HG02852 (cell line): ENCODE measurements at regions not wholly inside any gene's neighbourhood (a gene's known extent, or its start where the extent isn't known, plus 50 kb on each side); places are given as distances from the start of the nearest gene placed in this dataset.

Experiments used
- ATAC-seq: cut with Tn5 transposase; IDR thresholded peaks from one replicate; pipeline ENCODE4 v1.9.1; 2021; ENCODE audit warnings: mild to moderate bottlenecking, moderate library complexity; ENCODE audit not compliant: unreplicated experiment

DNA sequence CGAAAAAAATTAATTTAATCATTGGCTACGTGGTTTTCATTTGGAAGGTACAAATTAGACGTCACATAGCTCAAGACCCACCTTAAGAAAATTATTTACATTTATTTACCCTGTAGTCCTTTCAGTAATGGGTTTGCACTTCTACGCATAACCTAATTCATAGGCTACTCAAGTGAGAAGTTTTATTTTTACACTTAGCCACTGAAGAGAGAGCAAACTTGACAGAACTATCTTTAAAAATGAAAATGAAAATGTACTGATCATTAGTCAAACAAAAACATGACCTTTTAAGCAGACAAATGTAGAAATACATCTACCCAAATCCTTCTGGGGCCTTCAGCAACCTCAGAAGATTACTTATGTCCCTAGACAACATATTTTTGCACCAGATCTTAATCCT, 269.4 kb upstream of the TTC14 start:
- peak; percentile 69 for ATAC-seq

DNA sequence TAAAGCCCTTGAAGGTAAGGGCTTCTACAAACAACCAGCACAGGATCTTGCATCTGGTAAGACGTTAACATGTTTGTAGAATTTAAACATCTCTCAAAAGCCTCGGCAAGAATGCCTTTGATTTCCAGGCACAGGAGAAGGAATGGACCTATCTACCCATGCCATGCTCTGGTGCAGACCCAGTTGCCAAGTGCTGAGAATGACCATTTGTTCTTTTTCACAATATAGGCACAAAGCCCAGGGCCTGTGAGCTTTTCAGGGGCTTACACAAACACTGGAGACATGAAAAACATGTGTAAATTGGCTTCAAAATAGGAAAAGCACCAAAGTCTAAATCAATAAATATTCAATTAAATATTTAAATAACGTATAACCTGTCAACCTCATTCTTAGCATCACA, 266.9 kb upstream of the TTC14 start:
- no peak for ATAC-seq

DNA sequence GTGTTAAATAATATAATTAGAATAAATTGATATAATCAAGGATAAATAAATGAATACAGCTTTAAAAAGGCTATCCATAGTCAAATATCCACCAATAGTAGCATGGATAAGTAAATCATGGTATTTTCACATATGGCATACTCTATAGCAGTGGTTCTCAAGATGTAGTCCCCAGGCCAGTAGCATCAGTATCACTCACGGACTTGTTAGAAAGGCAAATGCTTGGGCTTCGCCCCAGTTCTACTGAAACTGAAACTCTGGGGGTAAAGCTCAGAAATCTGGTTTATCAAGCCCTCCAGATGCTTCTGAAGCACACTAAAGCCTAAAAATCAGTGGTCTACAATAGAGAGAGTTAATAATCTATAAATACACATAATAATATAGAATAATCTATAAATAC, 261.6 kb upstream of the TTC14 start:
- ATAC-seq: no peak

DNA sequence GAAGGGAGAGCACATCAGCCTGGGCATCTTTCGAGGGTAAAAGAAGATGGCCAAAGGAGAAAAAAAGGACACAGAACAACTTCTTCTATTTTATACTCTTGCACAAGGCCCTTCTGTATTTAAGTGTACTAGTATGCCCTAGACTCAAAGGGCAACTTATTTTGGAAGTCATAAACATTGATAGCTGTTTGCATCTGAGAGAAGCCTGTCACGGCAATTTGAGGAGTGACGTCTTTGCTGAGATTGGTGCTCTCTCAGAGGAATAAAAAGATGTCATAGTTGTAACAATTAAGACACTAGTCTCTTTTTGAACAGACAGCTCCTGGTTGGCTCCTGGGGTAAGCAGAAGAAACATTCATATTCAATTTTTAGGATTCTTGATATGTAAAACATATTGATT, 260.4 kb upstream of the TTC14 start:
- ATAC-seq: no peak

DNA sequence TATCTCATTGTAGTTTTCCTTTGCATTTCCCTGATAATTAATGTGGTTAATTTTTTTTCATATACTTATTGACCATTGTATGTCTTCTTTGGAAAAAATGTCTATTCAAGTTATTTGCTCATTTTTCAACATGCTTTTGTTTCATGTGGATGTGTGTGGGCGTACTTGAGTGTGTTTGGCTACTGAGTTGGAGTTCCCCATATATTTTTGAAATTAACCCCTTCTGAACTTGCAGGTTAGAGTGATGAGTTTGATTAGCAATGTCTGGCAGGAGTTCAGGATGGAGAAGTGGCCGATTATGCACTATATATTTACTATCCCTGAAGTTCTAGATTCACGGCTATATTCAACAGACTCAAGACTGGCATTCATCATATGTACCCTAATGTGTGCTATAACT, 250.4 kb upstream of the TTC14 start:
- ATAC-seq: no peak

DNA sequence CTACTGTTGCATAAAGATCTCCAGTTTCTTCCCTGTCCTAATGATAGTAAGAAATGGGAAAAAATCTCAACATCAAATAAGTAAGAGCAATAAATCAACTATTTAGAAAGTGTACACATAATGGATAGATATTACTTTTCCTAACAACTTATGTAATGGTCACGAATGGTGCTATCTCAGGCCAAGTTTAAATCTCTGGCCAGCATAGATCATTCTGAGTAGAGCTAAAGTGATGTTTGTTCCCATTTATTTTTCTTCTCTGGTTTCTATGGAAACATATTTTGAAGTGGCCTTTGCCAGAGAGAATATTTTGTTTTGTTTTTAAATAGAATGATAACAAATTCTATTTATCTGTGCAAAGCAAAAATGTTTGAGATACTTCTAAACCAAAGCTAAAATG, 249.7 kb upstream of the TTC14 start:
- no peak for ATAC-seq

DNA sequence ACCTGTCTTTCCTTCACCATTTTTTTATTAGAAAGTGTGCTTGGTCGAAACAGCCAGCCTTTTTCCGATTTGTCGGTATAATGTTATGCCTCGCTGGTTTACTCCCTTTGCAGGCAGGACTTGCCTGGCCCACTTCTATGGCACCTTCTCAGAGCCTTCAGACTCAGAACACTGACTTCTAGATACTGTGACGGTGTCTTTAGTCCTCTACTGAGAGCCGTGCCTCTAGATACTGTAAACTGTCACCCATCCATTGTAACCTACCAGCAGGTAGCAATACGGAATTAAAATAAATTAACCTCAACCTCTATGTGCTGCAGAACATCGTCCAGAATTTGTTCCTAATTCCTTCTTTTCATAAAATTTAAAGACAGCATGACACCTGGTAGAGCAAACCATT, 247.7 kb upstream of the TTC14 start:
- no peak for ATAC-seq

DNA sequence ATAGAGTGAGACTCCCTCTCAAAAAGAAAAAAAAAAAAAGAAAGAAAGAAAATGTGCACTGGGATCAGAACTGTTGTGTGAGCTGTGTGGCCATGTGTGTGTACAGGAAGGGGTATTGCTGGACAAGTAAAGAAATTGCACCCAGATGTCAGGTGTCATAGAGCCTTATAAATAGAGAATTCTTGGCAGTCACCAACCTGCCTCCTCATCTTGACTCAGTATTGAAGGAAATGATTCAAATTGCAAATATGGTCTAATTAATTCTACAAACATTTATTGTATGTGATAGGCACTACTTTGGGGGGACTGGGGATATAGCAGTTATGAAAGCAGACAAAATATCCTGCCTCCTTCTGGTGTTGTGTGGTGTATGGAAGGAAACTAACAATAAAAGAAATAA, 243.8 kb upstream of the TTC14 start:
- no peak for ATAC-seq

DNA sequence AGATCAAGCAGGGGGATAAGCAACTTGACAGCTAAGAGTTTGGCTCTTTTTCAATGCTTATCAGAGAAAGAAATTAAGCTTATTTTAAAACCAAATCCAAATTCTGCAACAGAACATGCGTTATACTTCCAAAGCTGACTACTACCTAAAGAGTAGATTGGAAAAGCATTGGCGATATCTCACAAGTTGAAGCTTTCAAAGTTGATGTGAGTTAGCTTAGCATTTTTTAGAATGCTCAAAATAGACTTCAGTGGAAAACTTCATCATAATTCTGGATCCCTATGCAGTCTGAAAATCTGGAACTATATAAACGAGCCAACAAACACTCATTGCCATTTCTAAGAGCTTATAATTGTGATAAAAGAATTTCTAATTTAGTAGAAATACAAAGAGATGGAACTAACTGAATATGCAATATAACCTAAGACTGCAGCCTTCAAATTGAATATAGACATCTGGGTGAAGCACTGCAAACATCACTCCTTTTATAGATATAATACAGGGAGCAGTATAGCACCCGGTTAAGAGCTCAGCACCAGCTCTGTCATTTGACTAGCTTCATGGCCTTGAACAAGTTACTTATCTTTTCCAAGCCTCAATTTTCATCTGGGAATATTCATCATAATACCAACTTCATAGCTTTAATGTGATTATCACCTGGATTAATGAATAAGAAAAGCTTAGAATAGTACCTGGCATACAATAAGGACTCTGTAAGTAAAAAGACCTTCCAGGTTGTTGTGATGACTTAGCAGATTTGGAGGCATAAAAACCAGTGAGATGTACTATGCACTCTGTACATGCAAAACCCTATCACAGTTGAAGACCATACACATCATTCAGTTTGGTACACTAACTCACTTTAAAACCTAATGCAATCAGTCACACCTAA, 242.7 kb upstream of the TTC14 start:
- no peak for ATAC-seq

DNA sequence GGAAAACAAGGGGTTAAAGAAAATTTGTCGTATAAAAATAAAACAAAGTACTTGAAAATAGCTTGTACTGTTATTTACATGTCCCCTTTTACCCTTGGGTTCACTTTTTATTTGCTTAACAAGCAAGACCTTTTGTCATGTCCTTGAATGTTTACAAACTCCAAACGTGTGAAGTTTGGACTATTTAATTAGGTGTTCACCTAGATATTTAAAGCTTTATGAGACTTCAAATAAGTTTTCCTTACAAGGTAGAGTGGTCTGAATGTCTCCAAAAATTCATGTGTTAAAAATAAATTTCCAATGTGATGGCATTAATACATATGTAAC, 242.0 kb upstream of the TTC14 start:
- ATAC-seq: no peak

DNA sequence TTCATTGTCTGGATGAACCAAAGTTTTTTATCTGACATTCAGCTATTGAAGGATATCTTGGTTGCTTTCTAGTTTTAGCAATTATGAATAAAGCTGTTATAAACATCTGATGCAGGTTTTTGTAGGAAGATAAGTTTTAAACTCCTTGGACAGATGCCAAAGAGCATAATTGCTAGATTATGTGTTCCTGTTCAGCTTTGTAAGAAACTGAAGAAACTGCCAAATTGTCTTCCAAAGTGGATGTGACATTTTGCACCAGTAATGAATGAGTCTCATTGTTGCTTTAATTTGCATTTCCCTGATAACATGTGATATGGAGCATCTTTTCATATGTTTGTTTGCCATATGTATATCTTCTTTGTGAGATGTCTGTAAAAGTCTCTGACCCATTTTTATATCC, 239.9 kb upstream of the TTC14 start:
- no peak for ATAC-seq

DNA sequence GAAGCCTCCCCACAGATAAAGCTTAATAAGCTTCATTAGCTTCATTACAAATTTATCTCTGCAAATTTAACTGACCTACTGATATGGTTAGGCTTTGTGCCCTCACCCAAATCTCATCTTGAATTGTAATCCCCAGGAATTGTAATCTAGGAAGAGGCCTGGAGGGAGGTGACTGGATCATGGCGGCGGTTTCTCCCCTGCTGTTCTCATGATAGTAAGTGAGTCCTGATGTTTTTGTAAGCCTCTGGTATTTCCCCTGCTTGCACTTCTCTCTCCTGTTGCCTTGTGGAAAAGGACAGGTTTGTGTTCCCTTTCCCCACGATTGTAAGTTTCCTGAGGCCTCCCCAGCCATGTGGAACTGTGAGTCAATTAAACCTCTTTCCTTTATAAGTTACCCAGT, 226.1 kb upstream of the TTC14 start:
- ATAC-seq: no peak

DNA sequence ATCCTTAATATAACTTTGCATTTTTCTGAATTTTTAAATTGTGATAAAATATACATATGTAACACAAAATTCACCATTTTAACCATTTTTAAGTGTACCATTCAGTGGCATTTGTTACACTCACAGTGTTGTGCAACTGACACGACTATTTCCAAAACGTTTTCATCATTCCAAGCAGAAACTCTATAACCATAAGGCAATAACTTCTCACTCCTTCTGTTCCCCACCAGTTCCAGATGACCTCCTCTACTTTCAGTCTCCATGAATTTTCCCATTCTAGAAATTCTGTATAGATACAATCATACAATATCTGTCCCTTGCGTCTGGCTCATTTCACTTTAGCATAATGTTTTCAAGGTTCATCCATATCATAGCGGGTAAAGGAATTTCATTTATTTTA, 223.5 kb upstream of the TTC14 start:
- ATAC-seq: no peak

DNA sequence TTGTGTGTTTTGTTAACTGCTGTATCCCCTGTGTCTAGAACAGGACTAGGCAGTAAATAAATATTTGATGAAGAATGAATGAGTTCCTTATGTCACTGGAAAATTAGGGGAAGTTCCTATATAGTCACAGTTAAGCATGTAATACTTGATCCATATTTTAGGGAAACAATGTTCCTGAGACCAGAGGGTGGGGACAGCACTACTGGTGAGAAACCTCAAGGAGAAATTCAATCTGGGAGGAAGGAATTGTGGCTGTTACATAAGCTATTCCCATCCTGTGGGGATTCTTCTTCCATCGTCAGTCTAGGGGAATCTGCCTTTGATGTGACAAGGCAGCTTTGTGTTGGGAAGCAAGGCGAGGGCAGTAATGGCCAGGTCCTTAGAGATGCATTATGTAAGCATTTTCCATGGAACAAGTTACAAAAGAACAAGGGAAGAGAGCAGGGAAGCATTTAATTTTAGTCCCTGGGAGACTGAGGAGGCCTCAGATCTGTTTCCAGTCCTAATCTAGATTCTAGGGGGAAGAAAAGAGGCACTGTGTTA, 219.3 kb upstream of the TTC14 start:
- ATAC-seq: no peak

DNA sequence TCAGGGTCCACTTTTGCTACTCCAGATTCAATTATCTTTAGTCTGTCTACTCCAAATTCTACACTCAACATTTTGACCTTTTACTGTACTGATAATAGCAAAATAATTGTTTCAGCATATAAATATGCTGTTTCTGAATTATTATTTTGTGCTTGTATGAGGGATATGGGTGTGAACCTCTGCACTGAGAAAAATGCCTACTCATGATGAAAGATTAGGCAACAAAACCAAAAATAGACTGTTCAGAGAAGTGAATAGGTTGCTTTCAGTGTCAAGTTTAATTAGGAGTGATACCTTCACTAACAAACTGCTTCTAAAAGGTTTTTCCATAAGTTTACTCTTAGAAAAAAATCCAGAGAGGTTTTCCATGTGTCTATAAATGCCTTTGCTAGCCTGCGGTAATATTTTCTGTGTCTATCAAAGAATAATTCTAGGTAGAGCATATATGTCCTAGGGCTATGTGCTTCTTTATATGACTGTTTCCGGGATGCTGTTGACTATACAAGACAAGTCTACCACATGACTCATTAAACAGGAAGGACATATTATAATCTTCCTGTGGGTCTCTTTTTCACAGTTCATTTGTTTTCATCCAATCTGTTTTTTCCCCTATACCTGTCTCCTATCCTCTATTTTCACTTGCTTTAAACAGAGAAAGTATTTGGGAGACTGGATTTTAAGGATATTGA, 218.5 kb upstream of the TTC14 start:
- no peak for ATAC-seq

DNA sequence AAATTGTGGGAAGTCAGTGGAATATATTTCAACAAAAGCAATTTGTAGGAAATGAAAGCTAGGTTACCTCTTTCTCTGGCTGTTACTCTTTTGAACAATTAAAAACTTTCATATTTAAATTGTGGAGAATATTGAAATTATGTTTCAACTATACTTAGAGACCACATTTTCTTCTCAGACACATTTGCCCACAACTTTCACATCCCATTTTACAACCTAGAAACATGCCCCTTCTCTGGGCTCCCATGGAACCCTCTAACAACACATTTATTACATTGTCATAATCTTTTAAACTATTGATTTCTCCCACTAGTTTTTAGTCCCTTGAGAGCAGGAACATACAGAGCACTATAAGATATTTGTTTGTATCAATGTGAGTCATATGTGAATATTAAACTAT, 211.7 kb upstream of the TTC14 start:
- no peak for ATAC-seq

DNA sequence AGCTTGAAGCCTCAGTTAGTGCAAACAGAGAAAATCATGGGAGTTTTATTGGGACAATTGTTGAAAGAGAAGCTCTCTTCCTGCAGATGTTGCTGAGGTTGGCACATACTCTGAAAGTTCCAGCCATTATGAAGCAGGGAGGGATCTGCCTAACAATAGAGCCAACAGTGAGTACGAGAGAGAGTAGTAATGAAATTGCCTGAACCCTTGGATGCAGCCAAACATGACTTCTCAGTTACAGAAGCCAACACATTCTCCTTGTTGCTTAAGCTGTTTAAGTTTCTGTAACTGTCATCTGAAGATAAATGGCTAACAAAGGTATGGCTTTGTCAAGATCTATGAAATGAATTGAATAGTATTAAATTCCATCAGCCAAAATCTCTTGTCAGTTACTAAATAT, 211.0 kb upstream of the TTC14 start:
- no peak for ATAC-seq

DNA sequence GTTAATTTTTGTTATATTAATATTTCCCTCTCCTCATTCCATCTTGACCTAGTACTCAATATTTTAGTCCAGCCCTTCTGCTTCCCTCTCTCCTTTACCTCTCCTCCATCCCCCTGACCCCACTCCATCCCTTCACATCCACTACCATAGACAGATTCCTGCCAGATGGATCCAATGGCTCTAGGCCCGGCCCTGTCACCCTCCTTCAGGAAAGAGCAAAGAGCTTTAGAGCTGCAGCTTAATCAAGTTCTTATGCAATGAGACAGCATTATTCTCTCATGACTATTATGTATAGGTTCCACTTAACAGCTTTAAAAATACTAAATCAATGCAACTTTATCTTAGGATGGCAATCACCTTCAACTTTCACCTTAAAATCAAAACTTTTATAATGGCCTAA, 200.7 kb upstream of the TTC14 start:
- no peak for ATAC-seq

DNA sequence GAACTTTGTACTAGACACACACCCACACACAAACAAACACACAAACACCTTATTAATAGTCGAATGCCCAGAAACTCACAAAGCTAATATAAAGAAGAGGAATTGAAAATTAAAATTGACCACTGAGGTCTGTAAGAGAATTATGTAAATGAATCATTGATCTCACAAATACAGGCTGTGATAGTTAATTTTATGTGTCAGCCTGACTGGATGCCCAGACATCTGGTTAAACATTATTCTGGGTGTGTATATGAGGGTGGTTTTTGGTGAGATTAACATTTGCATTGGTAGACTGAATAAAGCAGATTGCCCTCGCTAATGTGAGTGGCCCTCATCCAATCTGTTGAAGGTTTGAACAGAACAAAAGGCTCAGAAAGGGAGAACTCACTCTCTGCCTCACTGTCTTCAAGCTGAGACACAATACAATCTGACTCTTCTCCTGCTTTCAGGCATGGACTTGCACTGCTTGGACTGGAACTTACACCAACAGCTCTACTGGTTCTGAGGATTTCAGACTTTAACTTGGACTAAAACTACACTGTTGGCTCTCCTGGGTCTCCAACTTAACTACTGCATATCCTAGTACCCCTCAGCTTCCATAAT, 199.4 kb upstream of the TTC14 start:
- ATAC-seq: no peak

DNA sequence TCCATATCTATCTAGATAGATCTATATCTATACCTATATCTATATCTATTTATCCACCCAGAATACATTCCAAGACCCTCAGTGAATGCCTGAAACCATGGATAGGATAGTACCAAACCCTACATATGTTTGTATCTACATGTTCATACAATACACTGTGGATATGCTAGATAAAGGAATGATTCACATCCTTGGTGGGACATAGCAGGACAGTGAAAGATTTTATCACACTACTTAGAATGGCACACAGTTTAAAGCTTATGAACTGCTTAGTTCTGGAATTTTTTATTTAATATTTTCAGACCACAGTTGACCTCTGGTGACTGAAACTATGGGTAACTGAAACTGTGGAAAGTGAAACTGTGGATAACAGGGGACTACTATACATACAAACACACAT, 198.8 kb upstream of the TTC14 start:
- no peak for ATAC-seq

DNA sequence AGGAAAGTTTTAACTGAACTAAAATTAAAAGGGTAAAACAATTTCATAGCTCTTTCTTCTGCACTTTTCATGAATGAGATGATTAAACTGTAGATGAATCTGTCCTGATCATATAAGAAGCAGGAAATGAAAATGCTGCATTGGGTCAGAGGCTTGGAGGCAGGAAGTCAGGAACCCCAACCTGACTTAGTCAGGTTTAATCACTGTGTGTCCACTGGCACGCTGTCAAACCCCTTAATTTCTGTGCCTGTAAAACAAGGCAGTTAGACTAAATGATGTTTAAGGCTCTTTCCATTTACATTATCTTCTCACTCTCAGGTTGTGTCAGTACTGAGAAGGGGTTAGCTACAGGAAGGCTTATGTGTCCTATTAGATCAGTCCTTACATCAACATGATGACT, 193.3 kb upstream of the TTC14 start:
- no peak for ATAC-seq

DNA sequence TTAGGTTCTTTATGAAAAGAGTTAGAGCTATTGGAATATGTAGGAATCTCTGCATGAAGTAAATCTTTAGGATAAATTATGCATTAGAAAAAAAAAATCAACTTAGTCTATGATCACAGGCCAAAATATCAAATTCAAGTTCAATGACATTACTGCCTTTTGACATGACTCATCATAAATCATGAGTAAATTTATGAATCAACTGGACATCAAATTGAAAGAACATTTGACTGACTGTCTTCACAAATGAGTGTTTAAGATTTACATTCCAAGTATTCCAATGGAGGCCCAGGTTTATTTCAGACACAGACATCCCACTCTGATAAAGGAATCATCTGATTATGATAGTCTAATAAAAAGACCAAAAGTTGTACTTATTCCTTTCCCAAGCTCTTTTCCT, 192.8 kb upstream of the TTC14 start:
- no peak for ATAC-seq
